ENCODE measurements at regions not wholly inside any gene's neighbourhood (a gene's known extent, or its start where the extent isn't known, plus 50 kb on each side); places are given as distances from the start of the nearest gene placed in this dataset.

DNA sequence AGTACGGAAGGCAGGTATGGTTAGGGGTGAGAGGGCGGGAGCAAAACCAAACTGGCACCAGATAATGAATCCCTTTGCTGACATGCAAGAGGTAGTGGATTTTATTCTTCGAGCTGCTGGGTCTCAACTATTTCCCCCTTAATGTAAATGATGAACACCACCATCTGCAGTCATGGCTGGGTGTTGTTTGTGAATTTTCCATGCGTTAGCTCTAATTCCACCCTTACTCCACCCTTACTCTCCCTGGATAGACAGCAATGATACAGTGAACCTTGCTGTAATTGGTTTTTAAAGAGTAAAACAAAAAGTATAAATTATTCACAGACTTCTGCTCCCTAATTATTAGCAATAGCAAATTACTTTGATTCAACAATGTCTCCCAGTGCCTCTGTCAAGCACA, 74.5 kb upstream of the PDE1C start:
- Histone ChIP-seq H3K9ac (ENCODE audit: low read length in 5 of 5) (no peak overlapping the region), H3K4me3 (ENCODE audit: low read depth in 1 of 5, low read length in 5 of 5) (no peak overlapping the region), H3K9me3 (ENCODE audit: control insufficient read depth in 5 of 5, low read length in 5 of 5) (peaks cover 0 to 7% (median 3%) of the 10 kb centered on the region in 5 donors), H3K4me1 (ENCODE audit: control insufficient read depth in 5 of 5, insufficient read depth in 5 of 5, low read length in 5 of 5) (no peaks in the 10 kb centered on the region), H3K27me3 (ENCODE audit: control insufficient read depth in 5 of 5, insufficient read depth in 4 of 5, low read length in 5 of 5) (no peaks in the 10 kb centered on the region), H3K27ac (ENCODE audit: low read depth, low read length) (no peak overlapping the region), H3K36me3 (ENCODE audit: control insufficient read depth in 5 of 5, insufficient read depth in 5 of 5, low read length in 5 of 5) (no peaks in the 10 kb centered on the region)

DNA sequence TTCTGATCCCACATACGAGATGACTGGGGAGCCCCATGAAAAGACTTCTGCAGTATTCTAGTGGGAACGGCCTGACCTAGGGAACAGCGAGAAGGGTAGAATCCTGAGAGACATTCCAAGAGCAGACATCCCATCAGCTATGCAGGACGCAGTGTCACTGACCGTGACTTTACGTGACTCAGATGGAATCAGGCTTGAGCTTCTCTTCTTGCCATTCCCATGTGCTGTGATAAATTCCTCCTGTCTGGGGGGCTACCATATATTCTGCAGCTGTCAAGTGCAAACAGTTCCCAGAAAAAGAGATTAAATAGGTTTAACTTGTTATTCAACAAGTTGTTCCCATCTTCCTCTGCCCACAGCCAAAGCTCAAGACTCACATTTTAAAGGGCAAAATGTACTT, 73.1 kb upstream of the PDE1C start:
- no peak overlapping the region for H3K4me3 ChIP-seq (ENCODE audit: low read depth in 1 of 5, low read length in 5 of 5)
- no peaks in the 10 kb centered on the region for H3K4me1 ChIP-seq (ENCODE audit: control insufficient read depth in 5 of 5, insufficient read depth in 5 of 5, low read length in 5 of 5)
- no peaks in the 10 kb centered on the region for H3K27me3 ChIP-seq (ENCODE audit: control insufficient read depth in 5 of 5, insufficient read depth in 4 of 5, low read length in 5 of 5)
- peaks cover 0 to 7% (median 3%) of the 10 kb centered on the region in 5 donors for H3K9me3 ChIP-seq (ENCODE audit: control insufficient read depth in 5 of 5, low read length in 5 of 5)
- no peak overlapping the region for H3K9ac ChIP-seq (ENCODE audit: low read length in 5 of 5)
- H3K36me3 ChIP-seq (ENCODE audit: control insufficient read depth in 5 of 5, insufficient read depth in 5 of 5, low read length in 5 of 5), result no peaks in the 10 kb centered on the region
- no peak overlapping the region for H3K27ac ChIP-seq (ENCODE audit: low read depth, low read length)

DNA sequence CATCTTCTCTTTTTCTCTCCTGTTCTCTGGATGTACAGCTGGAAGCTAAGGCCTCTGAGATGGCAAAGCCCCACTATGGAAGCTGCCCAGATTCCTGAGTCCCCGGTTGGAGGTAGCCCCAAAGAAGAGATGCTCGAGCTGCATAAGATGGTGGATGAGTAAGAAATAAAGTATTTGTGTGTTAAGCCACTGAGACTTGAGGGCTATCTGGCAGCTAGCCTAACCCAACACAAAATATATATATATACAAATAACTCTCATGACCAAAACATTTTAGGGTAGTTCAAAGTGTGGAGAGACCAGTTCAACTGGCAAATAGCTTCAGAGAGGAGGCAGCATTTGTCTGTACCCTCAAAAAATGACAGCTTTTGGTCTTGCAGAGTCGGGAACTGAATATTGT, 72.4 kb upstream of the PDE1C start:
- Histone ChIP-seq H3K4me3 (ENCODE audit: low read depth in 1 of 5, low read length in 5 of 5) (no peak overlapping the region), H3K27ac (ENCODE audit: low read depth, low read length) (no peak overlapping the region), H3K27me3 (ENCODE audit: control insufficient read depth in 5 of 5, insufficient read depth in 4 of 5, low read length in 5 of 5) (no peaks in the 10 kb centered on the region), H3K9me3 (ENCODE audit: control insufficient read depth in 5 of 5, low read length in 5 of 5) (peaks cover 0 to 7% (median 3%) of the 10 kb centered on the region in 5 donors), H3K4me1 (ENCODE audit: control insufficient read depth in 5 of 5, insufficient read depth in 5 of 5, low read length in 5 of 5) (no peaks in the 10 kb centered on the region), H3K36me3 (ENCODE audit: control insufficient read depth in 5 of 5, insufficient read depth in 5 of 5, low read length in 5 of 5) (no peaks in the 10 kb centered on the region), H3K9ac (ENCODE audit: low read length in 5 of 5) (no peak overlapping the region)

DNA sequence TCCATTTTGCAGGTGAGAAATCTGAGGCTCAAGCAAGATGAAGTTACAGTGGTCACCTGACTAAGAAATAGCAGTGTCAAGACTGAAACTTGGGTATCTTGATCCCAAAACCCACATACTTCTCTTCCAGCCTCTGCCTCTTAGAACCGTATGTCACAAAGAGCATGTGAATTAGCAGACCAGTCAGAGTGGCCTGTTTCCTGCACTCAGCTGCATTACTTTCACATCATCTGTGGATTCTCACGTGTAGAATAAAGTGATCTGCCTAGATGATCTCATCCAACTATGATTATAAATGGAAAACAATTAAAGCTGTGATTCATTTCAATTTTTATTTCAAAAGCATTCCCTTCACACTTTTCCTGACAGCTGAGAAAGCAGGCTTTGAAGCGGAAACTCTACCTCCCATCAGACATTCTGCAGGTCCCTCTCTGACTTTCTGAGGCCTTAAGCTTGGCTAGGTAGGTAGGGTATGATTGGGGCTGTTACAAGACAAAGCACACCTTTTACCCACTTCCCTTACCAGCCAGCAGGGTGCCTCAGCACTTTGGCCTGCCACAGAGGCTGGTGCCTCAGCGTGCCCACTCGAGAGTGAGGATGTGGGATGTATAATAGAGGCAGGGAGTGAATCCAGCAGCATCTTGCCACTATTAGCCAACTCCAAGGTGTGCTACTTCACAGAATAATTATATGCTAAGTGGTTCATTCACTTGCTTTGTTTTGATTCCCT, 70.2 kb upstream of the PDE1C start:
- Histone ChIP-seq H3K27ac (ENCODE audit: low read depth, low read length) (no peak overlapping the region), H3K36me3 (ENCODE audit: control insufficient read depth in 5 of 5, insufficient read depth in 5 of 5, low read length in 5 of 5) (no peaks in the 10 kb centered on the region), H3K4me3 (ENCODE audit: low read depth in 1 of 5, low read length in 5 of 5) (no peak overlapping the region), H3K9me3 (ENCODE audit: control insufficient read depth in 5 of 5, low read length in 5 of 5) (no peaks in the 10 kb centered on the region), H3K4me1 (ENCODE audit: control insufficient read depth in 5 of 5, insufficient read depth in 5 of 5, low read length in 5 of 5) (no peaks in the 10 kb centered on the region), H3K27me3 (ENCODE audit: control insufficient read depth in 5 of 5, insufficient read depth in 4 of 5, low read length in 5 of 5) (no peaks in the 10 kb centered on the region), H3K9ac (ENCODE audit: low read length in 5 of 5) (no peak overlapping the region)

DNA sequence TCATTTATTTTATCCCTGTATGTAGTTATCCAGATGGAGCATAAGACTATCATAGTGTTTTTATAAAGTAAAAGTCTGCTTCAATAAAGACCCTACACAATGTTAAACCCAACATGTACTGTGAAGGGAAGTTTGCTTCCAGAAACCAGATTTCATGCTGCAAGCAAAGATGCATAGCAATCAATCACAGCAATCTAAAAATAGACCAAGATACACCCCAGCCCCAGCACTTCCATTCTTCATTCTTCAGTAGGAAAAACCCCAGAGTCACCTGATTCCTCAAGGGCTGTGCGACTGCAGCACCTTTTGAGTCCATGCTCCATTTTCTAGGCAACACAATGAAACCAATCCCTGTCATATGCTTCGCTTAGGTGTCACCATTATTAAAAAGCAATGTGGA, 66.9 kb upstream of the PDE1C start:
- no peak overlapping the region for H3K4me3 ChIP-seq (ENCODE audit: low read depth in 1 of 5, low read length in 5 of 5)
- peaks cover 0 to 6% (median 3%) of the 10 kb centered on the region in 5 donors for H3K9me3 ChIP-seq (ENCODE audit: control insufficient read depth in 5 of 5, low read length in 5 of 5)
- H3K4me1 ChIP-seq (ENCODE audit: control insufficient read depth in 5 of 5, insufficient read depth in 5 of 5, low read length in 5 of 5), result no peaks in the 10 kb centered on the region
- no peaks in the 10 kb centered on the region for H3K36me3 ChIP-seq (ENCODE audit: control insufficient read depth in 5 of 5, insufficient read depth in 5 of 5, low read length in 5 of 5)
- no peak overlapping the region for H3K9ac ChIP-seq (ENCODE audit: low read length in 5 of 5)
- no peak overlapping the region for H3K27ac ChIP-seq (ENCODE audit: low read depth, low read length)
- no peaks in the 10 kb centered on the region for H3K27me3 ChIP-seq (ENCODE audit: control insufficient read depth in 5 of 5, insufficient read depth in 4 of 5, low read length in 5 of 5)

DNA sequence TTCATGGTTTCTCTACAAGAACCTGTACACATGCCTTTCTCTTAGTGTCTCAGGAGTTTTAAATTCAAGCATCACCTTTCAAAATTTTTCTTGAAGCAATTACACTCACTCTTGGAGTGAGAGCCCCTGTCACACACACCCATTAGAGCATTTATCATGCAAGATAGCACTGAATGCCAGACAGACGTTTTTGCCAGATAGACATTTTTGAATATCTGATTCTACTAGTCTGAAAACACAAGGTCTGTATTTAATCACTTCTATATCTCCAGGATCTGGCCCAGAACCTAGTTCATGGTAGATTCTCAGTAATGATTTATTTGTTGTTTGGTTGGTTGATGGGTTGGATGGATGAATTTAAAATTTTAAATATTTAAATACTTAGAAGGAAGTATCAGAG, 60.9 kb upstream of the PDE1C start:
- no peaks in the 10 kb centered on the region for H3K4me1 ChIP-seq (ENCODE audit: control insufficient read depth in 5 of 5, insufficient read depth in 5 of 5, low read length in 5 of 5)
- peaks cover 0 to 6% (median 3%) of the 10 kb centered on the region in 5 donors for H3K9me3 ChIP-seq (ENCODE audit: control insufficient read depth in 5 of 5, low read length in 5 of 5)
- H3K4me3 ChIP-seq (ENCODE audit: low read depth in 1 of 5, low read length in 5 of 5), result no peak overlapping the region
- H3K36me3 ChIP-seq (ENCODE audit: control insufficient read depth in 5 of 5, insufficient read depth in 5 of 5, low read length in 5 of 5), result no peaks in the 10 kb centered on the region
- H3K9ac ChIP-seq (ENCODE audit: low read length in 5 of 5), result no peak overlapping the region
- no peak overlapping the region for H3K27ac ChIP-seq (ENCODE audit: low read depth, low read length)
- H3K27me3 ChIP-seq (ENCODE audit: control insufficient read depth in 5 of 5, insufficient read depth in 4 of 5, low read length in 5 of 5), result no peaks in the 10 kb centered on the region

DNA sequence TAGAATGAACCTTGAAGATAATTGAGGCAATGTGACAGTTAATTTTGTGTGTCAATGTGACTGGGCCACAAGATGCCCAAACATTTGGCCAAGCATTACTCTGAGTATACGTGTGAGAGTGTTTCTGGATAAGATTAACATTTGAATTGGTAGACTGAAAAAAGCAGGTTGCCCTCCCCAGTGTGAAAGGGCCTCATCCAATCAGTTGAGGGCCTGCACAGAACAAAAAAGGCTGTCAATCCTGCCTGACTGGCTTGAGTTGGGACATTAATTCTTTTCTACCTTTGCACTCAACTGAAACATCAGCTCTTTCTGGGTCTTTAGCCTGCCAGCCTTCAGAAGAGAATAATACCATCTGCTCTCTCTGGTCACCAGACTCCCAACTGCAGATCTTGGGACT, 56.6 kb upstream of the PDE1C start:
- Histone ChIP-seq H3K36me3 (ENCODE audit: control insufficient read depth in 5 of 5, insufficient read depth in 5 of 5, low read length in 5 of 5) (no peaks in the 10 kb centered on the region), H3K27me3 (ENCODE audit: control insufficient read depth in 5 of 5, insufficient read depth in 4 of 5, low read length in 5 of 5) (no peaks in the 10 kb centered on the region), H3K4me1 (ENCODE audit: control insufficient read depth in 5 of 5, insufficient read depth in 5 of 5, low read length in 5 of 5) (no peaks in the 10 kb centered on the region), H3K9me3 (ENCODE audit: control insufficient read depth in 5 of 5, low read length in 5 of 5) (peaks cover 0 to 11% (median 4%) of the 10 kb centered on the region in 5 donors), H3K4me3 (ENCODE audit: low read depth in 1 of 5, low read length in 5 of 5) (no peak overlapping the region), H3K9ac (ENCODE audit: low read length in 5 of 5) (no peak overlapping the region), H3K27ac (ENCODE audit: low read depth, low read length) (no peak overlapping the region)
